ENCODE measurements at regions not wholly inside any gene's neighbourhood (a gene's known extent, or its start where the extent isn't known, plus 50 kb on each side); places are given as distances from the start of the nearest gene placed in this dataset.

DNA sequence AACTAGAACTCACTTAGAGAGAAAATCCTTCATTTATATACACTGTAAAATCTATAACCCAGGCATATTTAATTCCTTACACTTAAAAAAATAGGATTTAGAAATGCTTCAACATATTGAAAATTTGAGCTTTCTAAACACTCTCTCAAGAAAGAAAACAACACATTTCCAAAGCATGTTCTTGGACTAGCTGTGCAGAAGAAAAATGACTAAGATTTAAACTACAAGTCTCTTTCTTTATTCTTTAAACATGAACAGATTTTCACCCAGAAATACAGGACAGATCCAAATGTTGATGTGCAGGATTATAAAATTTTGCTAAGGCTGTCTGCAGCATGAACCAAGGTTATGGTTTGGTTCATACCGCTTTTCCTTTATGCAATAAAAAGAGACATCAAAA lies 77.7 kb upstream of the TUSC1 start:
- POLR2A ChIA-PET (ENCODE audit: partially characterized antibody) = no interaction called here
- Histone ChIP-seq H3K4me1 (replicated peaks in 1 of 4; ENCODE audit: control insufficient read depth in 3 of 4, insufficient read depth in 4 of 4, low read length in 3 of 4) (no peaks in the 10 kb centered on the region), H3K79me2 (ENCODE audit: control insufficient read depth in 1 of 2, insufficient read depth in 2 of 2, low read length in 2 of 2) (no peaks in the 10 kb centered on the region)

More for the DNA sequence above, 77.7 kb upstream of the TUSC1 start:
- no peaks in the 10 kb centered on the region for H3K9me3 ChIP-seq (ENCODE audit: insufficient read depth in 2 of 2, low read depth in 1 of 2, low read length in 1 of 2)
- H2BK20ac ChIP-seq (ENCODE audit: low read length) = no peak overlapping the region
- TF ChIP-seq BACH1 (IDR thresholded peaks at IDR 0.05; ENCODE audit: low read length) (no peak), CREB1 (IDR thresholded peaks at IDR 0.05) (no peak), BRCA1 (IDR thresholded peaks at IDR 0.05; ENCODE audit: low read depth, low read length) (no peak), KDM1A (IDR thresholded peaks at IDR 0.05; ENCODE audit: borderline replicate concordance, low read length) (no peak), POLR2A (IDR thresholded peaks at IDR 0.05; ENCODE audit: control extremely low read depth in 1 of 2, low read depth in 2 of 2, low read length in 2 of 2) (no peak), CHD2 (IDR thresholded peaks at IDR 0.05; ENCODE audit: low read length) (no peak), SUZ12 (IDR thresholded peaks at IDR 0.05; ENCODE audit: low read length) (no peak), ATF3 (IDR thresholded peaks at IDR 0.05; ENCODE audit: insufficient read depth, low read depth, low read length) (no peak), TAF1 (IDR thresholded peaks at IDR 0.05; ENCODE audit: low read depth, low read length) (no peak), USF2 (IDR thresholded peaks at IDR 0.05; ENCODE audit: low read length) (no peak), RFX5 (IDR thresholded peaks at IDR 0.05; ENCODE audit: borderline replicate concordance, low read depth, low read length) (no peak), CEBPB (IDR thresholded peaks at IDR 0.05; ENCODE audit: low read depth, low read length) (no peak), EZH2 (IDR thresholded peaks at IDR 0.05; ENCODE audit: low read depth, low read length, severe bottlenecking) (no peak)
- TF ChIP-seq, protein P1, sequence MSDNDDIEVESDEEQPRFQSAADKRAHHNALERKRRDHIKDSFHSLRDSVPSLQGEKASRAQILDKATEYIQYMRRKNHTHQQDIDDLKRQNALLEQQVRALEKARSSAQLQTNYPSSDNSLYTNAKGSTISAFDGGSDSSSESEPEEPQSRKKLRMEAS (IDR thresholded peaks at IDR 0.05) = no peak
- no peak overlapping the region for H3K23ac ChIP-seq (ENCODE audit: insufficient read length)
- no peak overlapping the region for H4K91ac ChIP-seq (replicated peaks; ENCODE audit: insufficient read length, low read length)
- no peak overlapping the region for H3K56ac ChIP-seq (replicated peaks; ENCODE audit: insufficient read length, low read depth, low read length)
- H3K14ac ChIP-seq (ENCODE audit: insufficient read length) = no peak overlapping the region
- no peak overlapping the region for H3K4ac ChIP-seq (replicated peaks; ENCODE audit: insufficient read length, low read depth, low read length)
- CTCF ChIA-PET (ENCODE audit: partially characterized antibody) = interaction anchor here (0.9 to 1.0 kb wide), 2 partner anchors 197 to 570 kb away, joined by 3 read pairs; no protein-coding TSS in a partner anchor
- no peak overlapping the region for H3K27ac ChIP-seq (ENCODE audit: low read depth, low read length)
- H3K27me3 ChIP-seq (replicated peaks in 1 of 4; ENCODE audit: control insufficient read depth in 3 of 4, extremely low read depth in 1 of 4, insufficient read depth in 3 of 4, low read length in 3 of 4) = no peaks in the 10 kb centered on the region
- H3K4me2 ChIP-seq (ENCODE audit: insufficient read depth in 1 of 2, low read depth in 2 of 2, low read length in 2 of 2) = no peak overlapping the region
- no peaks in the 10 kb centered on the region for H3K36me3 ChIP-seq (ENCODE audit: control insufficient read depth in 2 of 4, insufficient read depth in 4 of 4, low read length in 3 of 4)
- no peak overlapping the region for H3K18ac ChIP-seq (ENCODE audit: extremely low read depth, low read length)
- no peak overlapping the region for H4K8ac ChIP-seq (ENCODE audit: extremely low read depth, insufficient read depth, low read length)
- no peak overlapping the region for H2AK5ac ChIP-seq (ENCODE audit: low read depth, low read length)
- no peak overlapping the region for H4K5ac ChIP-seq (ENCODE audit: insufficient read length, low read depth, low read length)
- H3K4me3 ChIP-seq (ENCODE audit: extremely low read depth in 1 of 4, insufficient read depth in 2 of 4, low read depth in 3 of 4, low read length in 4 of 4) = no peak overlapping the region
- H3K23me2 ChIP-seq (ENCODE audit: low read depth, low read length) = 0 out of 2 replicates have a peak, but pooled peaks cover 3% of the 10 kb centered on the region
- 73% methylated on average over 1 of the region's 1 CpG; no CpG with 5 or more reads in 1 of the 2 experiments for WGBS, 2 experiments (ENCODE audit: extremely low coverage in 1 of 2, insufficient coverage in 1 of 2, insufficient read length in 1 of 2, insufficient replicate concordance in 2 of 2, low coverage in 1 of 2, low lambda C conversion rate in 2 of 2, missing lambda C conversion rate in 1 of 2)
- no peak overlapping the region for H2BK120ac ChIP-seq (replicated peaks; ENCODE audit: low read depth, low read length)
- no peak for FAIRE-seq
- H3K79me1 ChIP-seq (ENCODE audit: low read depth, low read length) = no peaks in the 10 kb centered on the region
- no peak for DNase-seq (ENCODE audit: low read depth in 1 of 2, low spot score in 2 of 2)
- H3K9ac ChIP-seq (replicated peaks in 1 of 4; ENCODE audit: extremely low read depth in 1 of 4, low read depth in 3 of 4, low read length in 3 of 4) = no peak overlapping the region
- H2BK15ac ChIP-seq (ENCODE audit: low read length) = no peak overlapping the region
- H4K20me1 ChIP-seq (replicated peaks in 1 of 2; ENCODE audit: control insufficient read depth in 1 of 2, insufficient read depth in 2 of 2, low read length in 2 of 2) = no peaks in the 10 kb centered on the region
- H2BK5ac ChIP-seq (ENCODE audit: low read depth, low read length) = no peak overlapping the region
- H2BK12ac ChIP-seq (ENCODE audit: low read depth, low read length) = no peak overlapping the region
- H2AFZ ChIP-seq (ENCODE audit: low read length) = no peak overlapping the region
